Panc1 (cell line): ENCODE measurements at regions not wholly inside any gene's neighbourhood (a gene's known extent, or its start where the extent isn't known, plus 50 kb on each side); places are given as distances from the start of the nearest gene placed in this dataset.

Experiments
- POLR2AphosphoS5 ChIP-seq: IDR thresholded peaks from 2 replicates; pipeline ENCODE4 v1.6.1; 2012; ENCODE audit warnings: mild to moderate bottlenecking, low read depth, low read length, moderate library complexity
- SIN3A ChIP-seq: IDR thresholded peaks from 2 replicates; pipeline ENCODE4 v1.6.1; 2012; ENCODE audit warnings: low read depth, mild to moderate bottlenecking, low read length, moderate library complexity, borderline replicate concordance; ENCODE audit not compliant: insufficient read depth
- TF ChIP-seq, protein P1 (sequence below): fragments of 450-650 bp; IDR thresholded peaks from 2 replicates; pipeline ENCODE4 v1.5.1; 2017; ENCODE audit warnings: mild to moderate bottlenecking

DNA sequence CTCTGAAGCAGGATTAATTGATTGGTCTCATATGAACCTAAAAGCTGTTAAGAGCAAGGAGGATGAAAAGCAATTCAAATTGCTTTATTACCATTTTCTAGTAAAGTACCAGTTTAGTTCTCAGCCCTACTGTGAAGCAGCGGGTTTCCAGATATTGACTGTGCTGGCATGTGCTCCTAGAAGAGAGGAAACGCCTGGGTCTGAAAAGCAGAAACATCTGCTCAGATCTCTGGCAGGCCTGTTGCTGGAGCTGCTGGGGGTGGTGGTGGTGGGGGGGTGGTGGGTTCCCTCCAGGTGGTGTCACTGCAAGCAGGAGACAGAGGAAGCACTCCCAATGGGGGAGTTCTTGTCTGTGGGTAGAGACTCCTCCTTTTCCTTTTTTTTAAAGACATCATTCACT is 105.5 kb upstream of the ZNF462 start:
- TF ChIP-seq, protein P1, sequence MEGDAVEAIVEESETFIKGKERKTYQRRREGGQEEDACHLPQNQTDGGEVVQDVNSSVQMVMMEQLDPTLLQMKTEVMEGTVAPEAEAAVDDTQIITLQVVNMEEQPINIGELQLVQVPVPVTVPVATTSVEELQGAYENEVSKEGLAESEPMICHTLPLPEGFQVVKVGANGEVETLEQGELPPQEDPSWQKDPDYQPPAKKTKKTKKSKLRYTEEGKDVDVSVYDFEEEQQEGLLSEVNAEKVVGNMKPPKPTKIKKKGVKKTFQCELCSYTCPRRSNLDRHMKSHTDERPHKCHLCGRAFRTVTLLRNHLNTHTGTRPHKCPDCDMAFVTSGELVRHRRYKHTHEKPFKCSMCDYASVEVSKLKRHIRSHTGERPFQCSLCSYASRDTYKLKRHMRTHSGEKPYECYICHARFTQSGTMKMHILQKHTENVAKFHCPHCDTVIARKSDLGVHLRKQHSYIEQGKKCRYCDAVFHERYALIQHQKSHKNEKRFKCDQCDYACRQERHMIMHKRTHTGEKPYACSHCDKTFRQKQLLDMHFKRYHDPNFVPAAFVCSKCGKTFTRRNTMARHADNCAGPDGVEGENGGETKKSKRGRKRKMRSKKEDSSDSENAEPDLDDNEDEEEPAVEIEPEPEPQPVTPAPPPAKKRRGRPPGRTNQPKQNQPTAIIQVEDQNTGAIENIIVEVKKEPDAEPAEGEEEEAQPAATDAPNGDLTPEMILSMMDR = no peak
- TF ChIP-seq POLR2AphosphoS5 (no peak), SIN3A (no peak)
